GM23338 (cell line): ENCODE measurements at regions not wholly inside any gene's neighbourhood (a gene's known extent, or its start where the extent isn't known, plus 50 kb on each side); places are given as distances from the start of the nearest gene placed in this dataset.

ENCODE experiments used
- ATAC-seq: fragments of 200-7000 bp; cut with Tn5 transposase; 3 replicates; pipeline ENCODE4 v1.9.1; 2020
- DNase-seq: peaks from one replicate; pipeline ENCODE4 v3.0.0-alpha.2; 2015; ENCODE audit warnings: low spot score
- H2AFZ ChIP-seq: fragments of 200-600 bp; sonication (generic); 2 replicates; pipeline ENCODE4 v1.8.0; 2016; ENCODE audit warnings: antibody characterized with exemption, mild to moderate bottlenecking, moderate library complexity
- H3F3A ChIP-seq: fragments of 200-600 bp; sonication (generic); replicated peaks from 2 replicates; pipeline ENCODE4 v1.8.0; 2017; ENCODE audit warnings: antibody characterized with exemption, mixed run types, low read depth
- H3K27ac ChIP-seq: fragments of 200-600 bp; sonication (generic); 2 replicates; pipeline ENCODE4 v1.6.1; 2016; ENCODE audit warnings: low read depth
- H3K27me3 ChIP-seq: fragments of 200-600 bp; sonication (generic); 2 replicates; pipeline ENCODE4 v1.8.0; 2016; ENCODE audit warnings: mild to moderate bottlenecking, mixed run types, moderate library complexity; ENCODE audit not compliant: insufficient read depth
- H3K36me3 ChIP-seq: fragments of 200-600 bp; sonication (generic); 2 replicates; pipeline ENCODE4 v1.8.0; 2016; ENCODE audit warnings: mild to moderate bottlenecking; ENCODE audit not compliant: insufficient read depth
- H3K4me1 ChIP-seq: fragments of 200-600 bp; sonication (generic); 2 replicates; pipeline ENCODE4 v1.8.0; 2016; ENCODE audit warnings: mild to moderate bottlenecking, moderate library complexity; ENCODE audit not compliant: insufficient read depth
- H3K4me2 ChIP-seq: fragments of 200-600 bp; sonication (generic); 2 replicates; pipeline ENCODE4 v1.7.1; 2017; ENCODE audit warnings: mixed run types
- H3K4me3 ChIP-seq: fragments of 200-600 bp; sonication (generic); 2 replicates; pipeline ENCODE4 v1.6.1; 2016; ENCODE audit warnings: mixed run types
- H3K79me2 ChIP-seq: fragments of 200-600 bp; sonication (generic); replicated peaks from 2 replicates; pipeline ENCODE4 v1.8.0; 2017; ENCODE audit warnings: mild to moderate bottlenecking; ENCODE audit not compliant: insufficient read depth
- H3K9me2 ChIP-seq: fragments of 200-600 bp; sonication (generic); 2 replicates; pipeline ENCODE4 v1.8.0; 2017; ENCODE audit not compliant: insufficient read depth
- H4K20me1 ChIP-seq: fragments of 200-600 bp; sonication (generic); replicated peaks from 2 replicates; pipeline ENCODE4 v1.8.0; 2017; ENCODE audit warnings: mild to moderate bottlenecking; ENCODE audit not compliant: insufficient read depth
- H3K27ac Mint-ChIP-seq: 2 replicates; pipeline ENCODE4 v1.8.0; 2020; ENCODE audit warnings: inconsistent platforms, mild to moderate bottlenecking, moderate library complexity, mixed read lengths
- H3K27me3 Mint-ChIP-seq: 3 replicates; pipeline ENCODE4 v1.8.0; 2022; ENCODE audit warnings: low read depth, mild to moderate bottlenecking, moderate library complexity, mixed read lengths, inconsistent platforms; ENCODE audit not compliant: insufficient read depth, poor library complexity
- H3K36me3 Mint-ChIP-seq: 3 replicates; pipeline ENCODE4 v1.8.0; 2021; ENCODE audit warnings: low read depth, mild to moderate bottlenecking, inconsistent platforms, moderate library complexity, mixed read lengths
- H3K4me1 Mint-ChIP-seq: 3 replicates; pipeline ENCODE4 v1.8.0; 2020; ENCODE audit warnings: mild to moderate bottlenecking, inconsistent platforms, mixed read lengths
- H3K4me3 Mint-ChIP-seq: 3 replicates; pipeline ENCODE4 v1.8.0; 2021; ENCODE audit warnings: moderate library complexity, mild to moderate bottlenecking, inconsistent platforms, mixed read lengths
- H3K9me3 Mint-ChIP-seq: 3 replicates; pipeline ENCODE4 v1.8.0; 2020; ENCODE audit warnings: moderate library complexity, mild to moderate bottlenecking, inconsistent platforms, mixed read lengths
- CREB1 ChIP-seq: fragments of 250-450 bp; sonication (Bioruptor Pico); IDR thresholded peaks from 2 replicates; pipeline ENCODE4 v1.5.0; 2020; ENCODE audit warnings: low read depth, mild to moderate bottlenecking, moderate library complexity
- CTCF ChIP-seq, 2 experiments: fragments of 200-600 bp in 1 of 2; sonication (generic) in 1 of 2; conservative IDR thresholded peaks; 2 replicates each; pipeline versions ENCODE4 v1.5.1 to v1.6.1; 2016 to 2017; ENCODE audit warnings: antibody characterized with exemption in 2 of 2, low read depth in 2 of 2, mild to moderate bottlenecking in 2 of 2, moderate library complexity in 1 of 2
- ETS1 ChIP-seq: IDR thresholded peaks from 2 replicates; pipeline ENCODE4 v1.6.1; 2016; ENCODE audit warnings: antibody characterized with exemption
- EZH2 ChIP-seq: fragments of 200-600 bp; sonication (generic); IDR thresholded peaks from one replicate; pipeline ENCODE4 v1.8.0; 2017; ENCODE audit warnings: antibody characterized with exemption, mild to moderate bottlenecking, low read depth; ENCODE audit not compliant: unreplicated experiment
- EZH2phosphoT487 ChIP-seq: fragments of 200-600 bp; sonication (generic); IDR thresholded peaks from one replicate; pipeline ENCODE4 v1.8.1; 2018; ENCODE audit warnings: antibody characterized with exemption; ENCODE audit not compliant: unreplicated experiment
- JUNB ChIP-seq: IDR thresholded peaks from one replicate; pipeline ENCODE4 v1.6.1; 2016; ENCODE audit warnings: antibody characterized with exemption; ENCODE audit not compliant: unreplicated experiment
- NANOG ChIP-seq: IDR thresholded peaks from 2 replicates; pipeline ENCODE4 v1.6.1; 2016; ENCODE audit warnings: antibody characterized with exemption, borderline replicate concordance
- POLR2AphosphoS5 ChIP-seq: IDR thresholded peaks from 2 replicates; pipeline ENCODE4 v1.6.1; 2016; ENCODE audit warnings: antibody characterized with exemption, low read depth
- REST ChIP-seq: IDR thresholded peaks from one replicate; pipeline ENCODE4 v1.6.1; 2018; ENCODE audit warnings: antibody characterized with exemption; ENCODE audit not compliant: unreplicated experiment
- STAT1 ChIP-seq: IDR thresholded peaks from one replicate; pipeline ENCODE4 v1.6.1; 2016; ENCODE audit warnings: antibody characterized with exemption; ENCODE audit not compliant: unreplicated experiment
- ZNF114 ChIP-seq: fragments of 250-450 bp; sonication (Bioruptor Pico); IDR thresholded peaks from 2 replicates; pipeline ENCODE4 v1.5.0; 2020; ENCODE audit warnings: mild to moderate bottlenecking, moderate library complexity
- ZNF331 ChIP-seq: fragments of 250-450 bp; sonication (Bioruptor Pico); IDR thresholded peaks from 2 replicates; pipeline ENCODE4 v1.5.0; 2020; ENCODE audit warnings: low read depth, mild to moderate bottlenecking, moderate library complexity
- ZNF462 ChIP-seq: fragments of 250-450 bp; sonication (Bioruptor Pico); IDR thresholded peaks from 2 replicates; pipeline ENCODE4 v1.5.0; 2020; ENCODE audit warnings: mild to moderate bottlenecking, moderate library complexity

- peaks cover 5% of the 10 kb centered on the region for H3K27me3 Mint-ChIP-seq
- Histone ChIP-seq H3K27ac (no peak overlapping the region), H2AFZ (no peak overlapping the region), H3K4me3 (no peak overlapping the region), H3K4me2 (no peak overlapping the region), H4K20me1 (no peaks in the 10 kb centered on the region), H3K79me2 (no peaks in the 10 kb centered on the region), H3K27me3 (no peaks in the 10 kb centered on the region), H3K9me2 (no peaks in the 10 kb centered on the region), H3F3A (no peaks in the 10 kb centered on the region), H3K4me1 (no peaks in the 10 kb centered on the region), H3K36me3 (peaks cover 4% of the 10 kb centered on the region; the same call in 1 of the 2 replicates)
- H3K36me3 Mint-ChIP-seq: peaks cover 48% of the 10 kb centered on the region
- TF ChIP-seq POLR2AphosphoS5: no peak
- no peak for TF ChIP-seq CTCF (conservative IDR thresholded peaks at IDR 0.05; ENCODE audit: low read depth in 2 of 2)
- TF ChIP-seq EZH2phosphoT487: no peak
- no peak for TF ChIP-seq JUNB
- no peak for TF ChIP-seq EZH2
- TF ChIP-seq REST: no peak
- TF ChIP-seq ZNF462: no peak
- TF ChIP-seq ETS1: no peak
- no peak for TF ChIP-seq CREB1 (CRISPR knock-in tag)
- TF ChIP-seq NANOG: no peak
- TF ChIP-seq ZNF331 (CRISPR knock-in tag): no peak
- no peak for TF ChIP-seq ZNF114
- TF ChIP-seq STAT1: no peak
- no peak overlapping the region for H3K27ac Mint-ChIP-seq
- no peak overlapping the region for H3K4me3 Mint-ChIP-seq
- H3K4me1 Mint-ChIP-seq: no peaks in the 10 kb centered on the region; the same call in 2 of the 3 replicates
- ATAC-seq (no peak), DNase-seq (no peak)
- H3K9me3 Mint-ChIP-seq: peaks cover 41% of the 10 kb centered on the region
Measured at GRCh38 chr1:4489486-4489885, 164.9 kb upstream of the AJAP1 start.
